GM23338 (cell line): ENCODE measurements at regions not wholly inside any gene's neighbourhood (a gene's known extent, or its start where the extent isn't known, plus 50 kb on each side); places are given as distances from the start of the nearest gene placed in this dataset.

Experiments used
- ATAC-seq: fragments of 200-7000 bp; cut with Tn5 transposase; 3 replicates; pipeline ENCODE4 v1.9.1; 2020
- DNase-seq: peaks from one replicate; pipeline ENCODE4 v3.0.0-alpha.2; 2015; ENCODE audit warnings: low spot score
- H2AFZ ChIP-seq: fragments of 200-600 bp; sonication (generic); 2 replicates; pipeline ENCODE4 v1.8.0; 2016; ENCODE audit warnings: antibody characterized with exemption, mild to moderate bottlenecking, moderate library complexity
- H3F3A ChIP-seq: fragments of 200-600 bp; sonication (generic); replicated peaks from 2 replicates; pipeline ENCODE4 v1.8.0; 2017; ENCODE audit warnings: antibody characterized with exemption, mixed run types, low read depth
- H3K27ac ChIP-seq: fragments of 200-600 bp; sonication (generic); 2 replicates; pipeline ENCODE4 v1.6.1; 2016; ENCODE audit warnings: low read depth
- H3K27me3 ChIP-seq: fragments of 200-600 bp; sonication (generic); 2 replicates; pipeline ENCODE4 v1.8.0; 2016; ENCODE audit warnings: mild to moderate bottlenecking, mixed run types, moderate library complexity; ENCODE audit not compliant: insufficient read depth
- H3K36me3 ChIP-seq: fragments of 200-600 bp; sonication (generic); 2 replicates; pipeline ENCODE4 v1.8.0; 2016; ENCODE audit warnings: mild to moderate bottlenecking; ENCODE audit not compliant: insufficient read depth
- H3K4me1 ChIP-seq: fragments of 200-600 bp; sonication (generic); 2 replicates; pipeline ENCODE4 v1.8.0; 2016; ENCODE audit warnings: mild to moderate bottlenecking, moderate library complexity; ENCODE audit not compliant: insufficient read depth
- H3K4me2 ChIP-seq: fragments of 200-600 bp; sonication (generic); 2 replicates; pipeline ENCODE4 v1.7.1; 2017; ENCODE audit warnings: mixed run types
- H3K4me3 ChIP-seq: fragments of 200-600 bp; sonication (generic); 2 replicates; pipeline ENCODE4 v1.6.1; 2016; ENCODE audit warnings: mixed run types
- H3K79me2 ChIP-seq: fragments of 200-600 bp; sonication (generic); replicated peaks from 2 replicates; pipeline ENCODE4 v1.8.0; 2017; ENCODE audit warnings: mild to moderate bottlenecking; ENCODE audit not compliant: insufficient read depth
- H3K9me2 ChIP-seq: fragments of 200-600 bp; sonication (generic); 2 replicates; pipeline ENCODE4 v1.8.0; 2017; ENCODE audit not compliant: insufficient read depth
- H4K20me1 ChIP-seq: fragments of 200-600 bp; sonication (generic); replicated peaks from 2 replicates; pipeline ENCODE4 v1.8.0; 2017; ENCODE audit warnings: mild to moderate bottlenecking; ENCODE audit not compliant: insufficient read depth
- H3K27ac Mint-ChIP-seq: 2 replicates; pipeline ENCODE4 v1.8.0; 2020; ENCODE audit warnings: inconsistent platforms, mild to moderate bottlenecking, moderate library complexity, mixed read lengths
- H3K27me3 Mint-ChIP-seq: 3 replicates; pipeline ENCODE4 v1.8.0; 2022; ENCODE audit warnings: low read depth, mild to moderate bottlenecking, moderate library complexity, mixed read lengths, inconsistent platforms; ENCODE audit not compliant: insufficient read depth, poor library complexity
- H3K36me3 Mint-ChIP-seq: 3 replicates; pipeline ENCODE4 v1.8.0; 2021; ENCODE audit warnings: low read depth, mild to moderate bottlenecking, inconsistent platforms, moderate library complexity, mixed read lengths
- H3K4me1 Mint-ChIP-seq: 3 replicates; pipeline ENCODE4 v1.8.0; 2020; ENCODE audit warnings: mild to moderate bottlenecking, inconsistent platforms, mixed read lengths
- H3K4me3 Mint-ChIP-seq: 3 replicates; pipeline ENCODE4 v1.8.0; 2021; ENCODE audit warnings: moderate library complexity, mild to moderate bottlenecking, inconsistent platforms, mixed read lengths
- H3K9me3 Mint-ChIP-seq: 3 replicates; pipeline ENCODE4 v1.8.0; 2020; ENCODE audit warnings: moderate library complexity, mild to moderate bottlenecking, inconsistent platforms, mixed read lengths
- STAT1 ChIP-seq: IDR thresholded peaks from one replicate; pipeline ENCODE4 v1.6.1; 2016; ENCODE audit warnings: antibody characterized with exemption; ENCODE audit not compliant: unreplicated experiment
- TF ChIP-seq, protein P1 (sequence below): IDR thresholded peaks from one replicate; pipeline ENCODE4 v1.6.1; 2018; ENCODE audit warnings: antibody characterized with exemption; ENCODE audit not compliant: unreplicated experiment
- TF ChIP-seq, protein P2 (sequence below): fragments of 250-450 bp; sonication (Bioruptor Pico); IDR thresholded peaks from 2 replicates; pipeline ENCODE4 v1.5.0; 2020; ENCODE audit warnings: mild to moderate bottlenecking, moderate library complexity

DNA sequence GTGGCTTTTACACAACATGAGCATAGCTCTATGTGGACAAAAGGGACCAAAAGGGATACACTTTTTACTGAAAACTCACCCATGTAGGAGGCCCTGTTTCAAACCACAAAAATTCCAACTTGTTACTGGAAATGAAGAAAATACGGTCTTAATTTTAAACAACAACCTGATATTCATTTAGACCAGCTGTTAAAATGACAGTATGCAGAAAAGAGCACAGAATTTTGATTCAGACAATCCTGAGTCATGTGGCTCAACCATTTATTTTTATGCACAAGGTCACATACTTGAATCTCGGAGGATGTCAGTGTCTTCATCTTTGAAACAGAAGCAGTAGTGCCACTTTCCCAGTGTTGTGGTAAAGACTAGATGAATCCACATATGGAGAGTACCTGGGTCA, 426.5 kb upstream of the NFE2L3 start (continued):
- TF ChIP-seq, protein P1, sequence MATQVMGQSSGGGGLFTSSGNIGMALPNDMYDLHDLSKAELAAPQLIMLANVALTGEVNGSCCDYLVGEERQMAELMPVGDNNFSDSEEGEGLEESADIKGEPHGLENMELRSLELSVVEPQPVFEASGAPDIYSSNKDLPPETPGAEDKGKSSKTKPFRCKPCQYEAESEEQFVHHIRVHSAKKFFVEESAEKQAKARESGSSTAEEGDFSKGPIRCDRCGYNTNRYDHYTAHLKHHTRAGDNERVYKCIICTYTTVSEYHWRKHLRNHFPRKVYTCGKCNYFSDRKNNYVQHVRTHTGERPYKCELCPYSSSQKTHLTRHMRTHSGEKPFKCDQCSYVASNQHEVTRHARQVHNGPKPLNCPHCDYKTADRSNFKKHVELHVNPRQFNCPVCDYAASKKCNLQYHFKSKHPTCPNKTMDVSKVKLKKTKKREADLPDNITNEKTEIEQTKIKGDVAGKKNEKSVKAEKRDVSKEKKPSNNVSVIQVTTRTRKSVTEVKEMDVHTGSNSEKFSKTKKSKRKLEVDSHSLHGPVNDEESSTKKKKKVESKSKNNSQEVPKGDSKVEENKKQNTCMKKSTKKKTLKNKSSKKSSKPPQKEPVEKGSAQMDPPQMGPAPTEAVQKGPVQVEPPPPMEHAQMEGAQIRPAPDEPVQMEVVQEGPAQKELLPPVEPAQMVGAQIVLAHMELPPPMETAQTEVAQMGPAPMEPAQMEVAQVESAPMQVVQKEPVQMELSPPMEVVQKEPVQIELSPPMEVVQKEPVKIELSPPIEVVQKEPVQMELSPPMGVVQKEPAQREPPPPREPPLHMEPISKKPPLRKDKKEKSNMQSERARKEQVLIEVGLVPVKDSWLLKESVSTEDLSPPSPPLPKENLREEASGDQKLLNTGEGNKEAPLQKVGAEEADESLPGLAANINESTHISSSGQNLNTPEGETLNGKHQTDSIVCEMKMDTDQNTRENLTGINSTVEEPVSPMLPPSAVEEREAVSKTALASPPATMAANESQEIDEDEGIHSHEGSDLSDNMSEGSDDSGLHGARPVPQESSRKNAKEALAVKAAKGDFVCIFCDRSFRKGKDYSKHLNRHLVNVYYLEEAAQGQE, result no peak

DNA sequence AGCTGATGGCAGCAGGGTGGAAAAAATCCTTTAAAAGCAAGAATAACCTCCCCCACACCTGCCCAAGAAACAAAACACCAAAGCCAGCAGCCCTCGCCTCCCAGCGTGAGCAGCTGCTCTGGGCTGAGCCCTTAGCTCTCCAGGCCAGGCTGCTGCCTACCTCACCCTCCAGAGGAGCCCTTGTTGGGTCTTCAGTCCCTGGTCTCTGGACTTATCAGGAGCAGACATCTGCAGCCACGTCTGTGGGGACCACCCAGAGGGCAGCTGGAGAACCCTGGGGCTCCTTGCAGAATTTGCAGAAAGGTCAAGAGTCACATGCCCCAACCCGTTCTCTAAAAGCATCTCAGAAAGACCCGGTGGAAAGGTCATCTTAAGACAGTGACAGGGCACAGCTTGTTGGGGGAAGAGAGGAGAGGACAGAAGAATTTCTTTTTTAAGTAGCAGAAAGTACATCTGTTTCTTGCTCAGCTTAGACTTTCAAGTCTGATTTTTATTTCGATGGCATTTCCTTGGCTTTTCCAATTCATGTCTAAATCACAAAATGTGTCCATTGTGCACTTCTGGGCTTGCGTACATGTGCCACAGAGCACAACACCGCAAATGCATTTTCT, 425.7 kb upstream of the NFE2L3 start:
- Mint-ChIP-seq H3K27me3 (no peaks in the 10 kb centered on the region), H3K4me1 (peaks cover 27% of the 10 kb centered on the region), H3K4me3 (no peak overlapping the region), H3K9me3 (no peaks in the 10 kb centered on the region), H3K36me3 (no peaks in the 10 kb centered on the region), H3K27ac (no peak overlapping the region; the same call in 1 of the 2 replicates)
- peak; percentile 21 for DNase-seq
- no peaks in the 10 kb centered on the region for H3K9me2 ChIP-seq
- no peaks in the 10 kb centered on the region for H4K20me1 ChIP-seq
- no peak overlapping the region for H3K27ac ChIP-seq
- H3K36me3 ChIP-seq, result no peaks in the 10 kb centered on the region
- no peaks in the 10 kb centered on the region for H3F3A ChIP-seq
- H2AFZ ChIP-seq, result peak overlapping the region; percentile 90
- ATAC-seq, result peak; percentile 95
- TF ChIP-seq, protein P2, sequence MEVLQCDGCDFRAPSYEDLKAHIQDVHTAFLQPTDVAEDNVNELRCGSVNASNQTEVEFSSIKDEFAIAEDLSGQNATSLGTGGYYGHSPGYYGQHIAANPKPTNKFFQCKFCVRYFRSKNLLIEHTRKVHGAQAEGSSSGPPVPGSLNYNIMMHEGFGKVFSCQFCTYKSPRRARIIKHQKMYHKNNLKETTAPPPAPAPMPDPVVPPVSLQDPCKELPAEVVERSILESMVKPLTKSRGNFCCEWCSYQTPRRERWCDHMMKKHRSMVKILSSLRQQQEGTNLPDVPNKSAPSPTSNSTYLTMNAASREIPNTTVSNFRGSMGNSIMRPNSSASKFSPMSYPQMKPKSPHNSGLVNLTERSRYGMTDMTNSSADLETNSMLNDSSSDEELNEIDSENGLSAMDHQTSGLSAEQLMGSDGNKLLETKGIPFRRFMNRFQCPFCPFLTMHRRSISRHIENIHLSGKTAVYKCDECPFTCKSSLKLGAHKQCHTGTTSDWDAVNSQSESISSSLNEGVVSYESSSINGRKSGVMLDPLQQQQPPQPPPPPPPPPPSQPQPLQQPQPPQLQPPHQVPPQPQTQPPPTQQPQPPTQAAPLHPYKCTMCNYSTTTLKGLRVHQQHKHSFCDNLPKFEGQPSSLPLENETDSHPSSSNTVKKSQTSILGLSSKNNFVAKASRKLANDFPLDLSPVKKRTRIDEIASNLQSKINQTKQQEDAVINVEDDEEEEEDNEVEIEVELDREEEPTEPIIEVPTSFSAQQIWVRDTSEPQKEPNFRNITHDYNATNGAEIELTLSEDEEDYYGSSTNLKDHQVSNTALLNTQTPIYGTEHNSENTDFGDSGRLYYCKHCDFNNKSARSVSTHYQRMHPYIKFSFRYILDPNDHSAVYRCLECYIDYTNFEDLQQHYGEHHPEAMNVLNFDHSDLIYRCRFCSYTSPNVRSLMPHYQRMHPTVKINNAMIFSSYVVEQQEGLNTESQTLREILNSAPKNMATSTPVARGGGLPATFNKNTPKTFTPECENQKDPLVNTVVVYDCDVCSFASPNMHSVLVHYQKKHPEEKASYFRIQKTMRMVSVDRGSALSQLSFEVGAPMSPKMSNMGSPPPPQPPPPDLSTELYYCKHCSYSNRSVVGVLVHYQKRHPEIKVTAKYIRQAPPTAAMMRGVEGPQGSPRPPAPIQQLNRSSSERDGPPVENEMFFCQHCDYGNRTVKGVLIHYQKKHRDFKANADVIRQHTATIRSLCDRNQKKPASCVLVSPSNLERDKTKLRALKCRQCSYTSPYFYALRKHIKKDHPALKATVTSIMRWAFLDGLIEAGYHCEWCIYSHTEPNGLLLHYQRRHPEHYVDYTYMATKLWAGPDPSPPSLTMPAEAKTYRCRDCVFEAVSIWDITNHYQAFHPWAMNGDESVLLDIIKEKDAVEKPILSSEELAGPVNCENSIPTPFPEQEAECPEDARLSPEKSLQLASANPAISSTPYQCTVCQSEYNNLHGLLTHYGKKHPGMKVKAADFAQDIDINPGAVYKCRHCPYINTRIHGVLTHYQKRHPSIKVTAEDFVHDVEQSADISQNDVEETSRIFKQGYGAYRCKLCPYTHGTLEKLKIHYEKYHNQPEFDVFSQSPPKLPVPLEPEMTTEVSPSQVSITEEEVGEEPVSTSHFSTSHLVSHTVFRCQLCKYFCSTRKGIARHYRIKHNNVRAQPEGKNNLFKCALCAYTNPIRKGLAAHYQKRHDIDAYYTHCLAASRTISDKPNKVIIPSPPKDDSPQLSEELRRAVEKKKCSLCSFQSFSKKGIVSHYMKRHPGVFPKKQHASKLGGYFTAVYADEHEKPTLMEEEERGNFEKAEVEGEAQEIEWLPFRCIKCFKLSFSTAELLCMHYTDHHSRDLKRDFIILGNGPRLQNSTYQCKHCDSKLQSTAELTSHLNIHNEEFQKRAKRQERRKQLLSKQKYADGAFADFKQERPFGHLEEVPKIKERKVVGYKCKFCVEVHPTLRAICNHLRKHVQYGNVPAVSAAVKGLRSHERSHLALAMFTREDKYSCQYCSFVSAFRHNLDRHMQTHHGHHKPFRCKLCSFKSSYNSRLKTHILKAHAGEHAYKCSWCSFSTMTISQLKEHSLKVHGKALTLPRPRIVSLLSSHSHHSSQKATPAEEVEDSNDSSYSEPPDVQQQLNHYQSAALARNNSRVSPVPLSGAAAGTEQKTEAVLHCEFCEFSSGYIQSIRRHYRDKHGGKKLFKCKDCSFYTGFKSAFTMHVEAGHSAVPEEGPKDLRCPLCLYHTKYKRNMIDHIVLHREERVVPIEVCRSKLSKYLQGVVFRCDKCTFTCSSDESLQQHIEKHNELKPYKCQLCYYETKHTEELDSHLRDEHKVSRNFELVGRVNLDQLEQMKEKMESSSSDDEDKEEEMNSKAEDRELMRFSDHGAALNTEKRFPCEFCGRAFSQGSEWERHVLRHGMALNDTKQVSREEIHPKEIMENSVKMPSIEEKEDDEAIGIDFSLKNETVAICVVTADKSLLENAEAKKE (CRISPR knock-in tag), result peak; percentile 39; the same call in 1 of the 2 replicates
- TF ChIP-seq STAT1, result no peak
- H3K27me3 ChIP-seq, result no peaks in the 10 kb centered on the region
- H3K4me1 ChIP-seq, result peaks cover 23% of the 10 kb centered on the region
- H3K4me2 ChIP-seq, result peak overlapping the region; percentile 48; the same call in 1 of the 2 replicates
- no peaks in the 10 kb centered on the region for H3K79me2 ChIP-seq
- H3K4me3 ChIP-seq, result no peak overlapping the region
